ENCODE measurements at regions not wholly inside any gene's neighbourhood (a gene's known extent, or its start where the extent isn't known, plus 50 kb on each side); places are given as distances from the start of the nearest gene placed in this dataset.

DNA sequence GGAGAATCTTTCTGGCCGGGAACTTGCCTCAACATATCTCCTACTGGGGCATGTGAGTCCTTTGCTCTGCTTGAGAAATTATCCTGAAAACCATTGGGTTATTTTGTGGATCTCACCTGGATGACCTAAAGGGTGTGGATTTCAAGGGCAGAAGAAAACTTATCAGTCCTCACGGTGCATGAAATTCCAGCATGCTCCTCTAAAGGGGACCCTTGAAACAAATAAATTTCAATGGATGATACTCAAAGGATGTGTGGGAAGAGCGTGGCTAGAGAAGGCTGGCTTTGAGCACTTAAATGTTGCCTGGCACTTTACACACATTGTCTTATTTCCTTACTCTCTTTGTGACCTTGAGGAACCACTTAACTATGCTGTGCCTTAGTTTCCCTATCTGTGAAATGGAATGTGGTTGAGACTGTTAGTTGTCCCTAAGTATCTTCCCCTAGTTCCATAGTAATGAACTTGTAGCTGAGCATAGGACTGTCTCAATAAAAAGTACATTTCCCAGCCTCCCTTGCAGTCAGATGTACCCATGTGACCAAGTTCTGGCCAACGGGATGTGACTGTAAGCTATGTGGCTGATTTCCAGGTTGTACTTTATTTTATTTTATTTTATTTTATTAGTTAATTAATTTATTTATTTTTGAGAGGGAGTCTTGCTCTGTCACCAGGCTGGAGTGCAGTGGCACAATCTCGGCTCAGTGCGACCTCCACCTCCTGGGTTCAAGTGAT is 81.9 kb upstream of the PTPN1 start:
- H3K27me3 Mint-ChIP-seq (ENCODE audit: insufficient read depth) = no peaks in the 10 kb centered on the region; the same call in 1 of the 2 replicates
- no peaks in the 10 kb centered on the region for H3K9me3 Mint-ChIP-seq
- no peak overlapping the region for H3K4me3 Mint-ChIP-seq
- TF ChIP-seq, protein P1, sequence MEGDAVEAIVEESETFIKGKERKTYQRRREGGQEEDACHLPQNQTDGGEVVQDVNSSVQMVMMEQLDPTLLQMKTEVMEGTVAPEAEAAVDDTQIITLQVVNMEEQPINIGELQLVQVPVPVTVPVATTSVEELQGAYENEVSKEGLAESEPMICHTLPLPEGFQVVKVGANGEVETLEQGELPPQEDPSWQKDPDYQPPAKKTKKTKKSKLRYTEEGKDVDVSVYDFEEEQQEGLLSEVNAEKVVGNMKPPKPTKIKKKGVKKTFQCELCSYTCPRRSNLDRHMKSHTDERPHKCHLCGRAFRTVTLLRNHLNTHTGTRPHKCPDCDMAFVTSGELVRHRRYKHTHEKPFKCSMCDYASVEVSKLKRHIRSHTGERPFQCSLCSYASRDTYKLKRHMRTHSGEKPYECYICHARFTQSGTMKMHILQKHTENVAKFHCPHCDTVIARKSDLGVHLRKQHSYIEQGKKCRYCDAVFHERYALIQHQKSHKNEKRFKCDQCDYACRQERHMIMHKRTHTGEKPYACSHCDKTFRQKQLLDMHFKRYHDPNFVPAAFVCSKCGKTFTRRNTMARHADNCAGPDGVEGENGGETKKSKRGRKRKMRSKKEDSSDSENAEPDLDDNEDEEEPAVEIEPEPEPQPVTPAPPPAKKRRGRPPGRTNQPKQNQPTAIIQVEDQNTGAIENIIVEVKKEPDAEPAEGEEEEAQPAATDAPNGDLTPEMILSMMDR (IDR thresholded peaks at IDR 0.05) = no peak
- H3K36me3 Mint-ChIP-seq (ENCODE audit: low read depth) = no peaks in the 10 kb centered on the region
- no peak for DNase-seq
- H3K27ac Mint-ChIP-seq = no peak overlapping the region
- H3K4me1 Mint-ChIP-seq (ENCODE audit: low read depth) = peaks cover 43% of the 10 kb centered on the region

DNA sequence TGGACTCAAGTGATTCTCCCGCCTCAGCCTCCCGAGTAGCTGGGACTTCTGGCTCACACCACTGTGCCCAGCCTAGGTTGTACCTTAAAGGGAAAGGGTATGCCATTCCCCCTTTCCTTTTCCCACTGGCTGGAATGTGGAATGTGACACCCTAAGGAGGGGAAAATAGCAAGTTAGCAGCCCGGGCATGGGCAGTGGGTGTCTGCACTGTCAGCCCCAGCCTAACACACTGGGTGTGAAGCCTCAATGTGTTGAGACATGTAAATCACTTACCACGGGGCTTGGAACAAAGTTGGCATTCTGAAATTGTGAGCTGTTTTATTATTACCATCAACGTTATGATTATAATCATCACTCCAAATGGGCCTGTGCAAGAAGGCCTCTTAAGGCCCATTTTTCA is 80.8 kb upstream of the PTPN1 start:
- DNase-seq = no peak
- Mint-ChIP-seq H3K4me1 (ENCODE audit: low read depth) (peaks cover 39% of the 10 kb centered on the region), H3K27me3 (ENCODE audit: insufficient read depth) (no peaks in the 10 kb centered on the region; the same call in 1 of the 2 replicates), H3K9me3 (no peaks in the 10 kb centered on the region), H3K36me3 (ENCODE audit: low read depth) (no peaks in the 10 kb centered on the region), H3K4me3 (no peak overlapping the region), H3K27ac (no peak overlapping the region)
- TF ChIP-seq, protein P1 (IDR thresholded peaks at IDR 0.05) = no peak

DNA sequence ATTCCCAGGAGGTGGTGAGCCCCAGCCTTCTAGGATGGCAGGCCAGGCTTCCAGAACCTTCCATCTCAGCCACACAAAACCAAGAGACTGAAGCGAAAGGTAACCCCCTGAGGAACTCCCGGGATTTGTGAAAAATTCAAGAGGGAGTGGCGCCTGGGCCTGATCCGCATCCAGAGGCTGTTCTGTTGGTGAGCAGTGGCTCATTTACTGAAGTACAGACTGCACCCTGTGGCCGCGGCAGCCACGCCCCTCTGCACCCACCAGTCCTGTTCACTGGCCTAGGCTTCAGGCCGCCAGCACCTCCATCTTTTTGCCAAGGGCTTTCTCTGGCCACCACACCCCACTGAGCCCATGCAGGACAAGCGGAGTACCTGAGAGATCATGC is 79.1 kb upstream of the PTPN1 start:
- no peak overlapping the region for H3K4me3 Mint-ChIP-seq
- TF ChIP-seq, protein P1 (IDR thresholded peaks at IDR 0.05) = no peak
- H3K4me1 Mint-ChIP-seq (ENCODE audit: low read depth) = peaks cover 44% of the 10 kb centered on the region
- no peak for DNase-seq
- no peaks in the 10 kb centered on the region; the same call in 1 of the 2 replicates for H3K27me3 Mint-ChIP-seq (ENCODE audit: insufficient read depth)
- no peak overlapping the region for H3K27ac Mint-ChIP-seq
- no peaks in the 10 kb centered on the region for H3K36me3 Mint-ChIP-seq (ENCODE audit: low read depth)
- no peaks in the 10 kb centered on the region for H3K9me3 Mint-ChIP-seq

DNA sequence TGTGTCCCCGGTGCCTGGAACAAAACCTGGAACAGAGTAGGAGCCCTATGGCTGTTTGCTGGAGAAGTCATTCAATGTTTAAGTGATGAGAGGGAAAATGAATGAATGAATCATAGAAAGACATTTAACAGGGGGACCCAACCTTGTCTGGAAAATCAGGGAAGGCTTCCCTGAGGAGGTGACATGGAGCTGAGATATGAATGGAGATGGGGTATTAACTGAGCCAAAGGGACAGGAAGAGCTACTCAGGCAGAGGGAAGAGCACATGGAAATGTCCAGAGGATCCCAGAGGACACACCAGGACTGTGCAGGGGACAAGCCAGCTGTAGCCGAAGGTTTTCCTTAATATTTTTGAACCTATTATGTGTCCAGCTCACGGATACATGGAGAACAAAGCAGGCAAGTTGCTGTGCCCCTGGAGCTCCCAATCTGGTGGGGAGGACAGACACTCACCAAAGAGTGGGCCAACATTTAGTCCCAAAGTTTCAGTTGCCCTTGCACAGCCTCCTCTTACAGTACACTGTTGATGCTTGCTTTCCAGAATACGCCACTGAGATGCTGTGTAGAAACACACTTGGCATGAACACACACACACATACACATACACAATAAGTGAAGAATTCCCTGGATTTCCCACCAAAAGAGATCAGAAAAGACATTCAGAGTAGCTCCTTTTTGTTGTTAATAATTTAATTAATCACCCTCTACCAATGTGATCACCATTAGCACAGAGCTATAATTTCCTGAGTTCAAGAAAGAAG is 77.0 kb upstream of the PTPN1 start:
- H3K4me1 Mint-ChIP-seq (ENCODE audit: low read depth) = peaks cover 33% of the 10 kb centered on the region
- no peak for DNase-seq
- no peaks in the 10 kb centered on the region; the same call in 1 of the 2 replicates for H3K27me3 Mint-ChIP-seq (ENCODE audit: insufficient read depth)
- TF ChIP-seq, protein P1 (IDR thresholded peaks at IDR 0.05) = no peak
- no peak overlapping the region for H3K4me3 Mint-ChIP-seq
- H3K9me3 Mint-ChIP-seq = no peaks in the 10 kb centered on the region
- no peak overlapping the region; the same call in 1 of the 2 replicates for H3K27ac Mint-ChIP-seq
- H3K36me3 Mint-ChIP-seq (ENCODE audit: low read depth) = no peaks in the 10 kb centered on the region

DNA sequence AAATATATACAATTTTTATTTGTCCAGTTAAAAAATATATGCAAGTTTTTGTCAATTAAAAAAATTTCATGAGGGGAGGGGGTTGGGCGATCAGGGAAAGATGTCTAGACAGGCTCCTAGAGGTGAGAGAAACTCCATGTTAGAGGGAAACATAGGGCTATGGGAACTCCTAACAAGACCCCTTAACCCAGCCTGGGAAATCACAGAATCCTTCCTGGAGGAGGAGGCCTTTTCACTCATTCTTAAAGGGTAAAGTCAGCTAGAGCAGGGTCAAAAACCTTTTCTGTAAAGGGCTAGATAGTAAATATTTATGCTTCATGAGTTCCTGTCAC is 75.9 kb upstream of the PTPN1 start:
- Mint-ChIP-seq H3K4me1 (ENCODE audit: low read depth) (peaks cover 41% of the 10 kb centered on the region), H3K27me3 (ENCODE audit: insufficient read depth) (no peaks in the 10 kb centered on the region), H3K27ac (peak overlapping the region; percentile 57), H3K4me3 (no peak overlapping the region), H3K36me3 (ENCODE audit: low read depth) (no peaks in the 10 kb centered on the region), H3K9me3 (no peaks in the 10 kb centered on the region)
- TF ChIP-seq, protein P1 (IDR thresholded peaks at IDR 0.05) = no peak
- no peak for DNase-seq

Data from HFFc6 (cell line).